DND-41 (cell line): ENCODE measurements at regions not wholly inside any gene's neighbourhood (a gene's known extent, or its start where the extent isn't known, plus 50 kb on each side); places are given as distances from the start of the nearest gene placed in this dataset.

Source experiments
- CTCF ChIP-seq: IDR thresholded peaks from 2 replicates; pipeline ENCODE4 v1.5.1; 2012; ENCODE audit warnings: borderline replicate concordance, low read length, moderate library complexity, mild to moderate bottlenecking; ENCODE audit not compliant: poor library complexity, severe bottlenecking; ENCODE audit errors: extremely low read depth
- EZH2 ChIP-seq: IDR thresholded peaks from 3 replicates; pipeline ENCODE4 v1.6.1; 2012; ENCODE audit warnings: borderline replicate concordance, low read depth, mild to moderate bottlenecking, moderate library complexity, low read length, inconsistent platforms; ENCODE audit not compliant: severe bottlenecking

GRCh38 chr7:27299861-27300260 is 57.3 kb downstream of the EVX1 start:
- TF ChIP-seq CTCF (no peak), EZH2 (no peak)
